ENCODE measurements at regions not wholly inside any gene's neighbourhood (a gene's known extent, or its start where the extent isn't known, plus 50 kb on each side); places are given as distances from the start of the nearest gene placed in this dataset.

DNA sequence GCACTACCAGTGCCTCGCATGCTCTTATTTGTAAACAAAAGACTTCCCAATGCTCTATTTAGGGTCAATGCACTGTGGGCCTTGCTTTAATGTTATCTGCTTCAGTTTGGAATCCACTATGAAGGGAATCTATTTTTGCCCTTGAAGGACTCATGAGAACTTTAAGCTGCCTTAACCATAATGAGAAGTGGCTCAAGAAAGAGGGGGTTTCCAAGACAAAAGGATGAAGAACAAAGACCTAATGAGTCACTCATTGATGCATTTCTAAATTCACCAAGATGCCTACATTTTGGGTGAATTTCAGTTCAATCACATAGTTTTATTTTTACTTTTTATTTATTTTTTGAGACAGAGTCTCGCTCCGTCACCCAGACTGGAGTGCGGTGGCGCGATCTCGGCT is 228.2 kb downstream of the LY86 start:
- DNase-seq (ENCODE audit: low spot score) = peak; percentile 71
- TF ChIP-seq, protein P1, sequence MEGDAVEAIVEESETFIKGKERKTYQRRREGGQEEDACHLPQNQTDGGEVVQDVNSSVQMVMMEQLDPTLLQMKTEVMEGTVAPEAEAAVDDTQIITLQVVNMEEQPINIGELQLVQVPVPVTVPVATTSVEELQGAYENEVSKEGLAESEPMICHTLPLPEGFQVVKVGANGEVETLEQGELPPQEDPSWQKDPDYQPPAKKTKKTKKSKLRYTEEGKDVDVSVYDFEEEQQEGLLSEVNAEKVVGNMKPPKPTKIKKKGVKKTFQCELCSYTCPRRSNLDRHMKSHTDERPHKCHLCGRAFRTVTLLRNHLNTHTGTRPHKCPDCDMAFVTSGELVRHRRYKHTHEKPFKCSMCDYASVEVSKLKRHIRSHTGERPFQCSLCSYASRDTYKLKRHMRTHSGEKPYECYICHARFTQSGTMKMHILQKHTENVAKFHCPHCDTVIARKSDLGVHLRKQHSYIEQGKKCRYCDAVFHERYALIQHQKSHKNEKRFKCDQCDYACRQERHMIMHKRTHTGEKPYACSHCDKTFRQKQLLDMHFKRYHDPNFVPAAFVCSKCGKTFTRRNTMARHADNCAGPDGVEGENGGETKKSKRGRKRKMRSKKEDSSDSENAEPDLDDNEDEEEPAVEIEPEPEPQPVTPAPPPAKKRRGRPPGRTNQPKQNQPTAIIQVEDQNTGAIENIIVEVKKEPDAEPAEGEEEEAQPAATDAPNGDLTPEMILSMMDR (IDR thresholded peaks at IDR 0.05; ENCODE audit: borderline replicate concordance, control extremely low read depth, extremely low read depth, insufficient read depth, missing control alignments) = no peak
- in situ Hi-C loops (cut with MboI; ENCODE audit: low sequenced_read_pairs, unreplicated experiment) = no loop called here

DNA sequence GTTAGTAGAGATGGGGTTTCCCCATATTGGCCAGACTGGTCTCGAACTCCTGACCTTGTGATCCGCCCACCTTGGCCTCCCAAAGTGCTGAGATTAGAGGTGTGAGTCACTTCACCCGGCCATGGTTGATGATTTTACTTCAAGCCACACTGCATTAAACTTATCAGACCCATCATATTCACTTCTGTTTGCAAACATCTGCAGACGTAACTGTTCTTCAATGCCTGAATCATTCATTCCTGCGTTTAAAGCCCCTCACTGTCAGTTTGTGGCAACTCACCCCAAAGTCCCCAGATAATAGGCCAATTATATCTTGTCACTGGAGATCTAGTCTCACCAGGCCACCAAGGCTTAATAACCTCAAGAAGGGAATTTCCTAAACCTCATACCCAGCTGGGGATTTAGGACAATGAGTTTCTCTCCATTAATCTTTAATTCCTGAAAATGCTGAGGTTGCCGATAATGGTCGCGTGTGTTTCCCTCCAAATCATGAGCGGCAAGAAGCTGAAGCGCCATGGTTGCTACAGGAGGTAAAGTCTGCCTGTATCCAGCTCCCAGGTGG is 229.6 kb downstream of the LY86 start:
- TF ChIP-seq, protein P1 (IDR thresholded peaks at IDR 0.05; ENCODE audit: borderline replicate concordance, control extremely low read depth, extremely low read depth, insufficient read depth, missing control alignments) = no peak
- DNase-seq (ENCODE audit: low spot score) = no peak
- in situ Hi-C loops (cut with MboI; ENCODE audit: low sequenced_read_pairs, unreplicated experiment) = no loop called here

DNA sequence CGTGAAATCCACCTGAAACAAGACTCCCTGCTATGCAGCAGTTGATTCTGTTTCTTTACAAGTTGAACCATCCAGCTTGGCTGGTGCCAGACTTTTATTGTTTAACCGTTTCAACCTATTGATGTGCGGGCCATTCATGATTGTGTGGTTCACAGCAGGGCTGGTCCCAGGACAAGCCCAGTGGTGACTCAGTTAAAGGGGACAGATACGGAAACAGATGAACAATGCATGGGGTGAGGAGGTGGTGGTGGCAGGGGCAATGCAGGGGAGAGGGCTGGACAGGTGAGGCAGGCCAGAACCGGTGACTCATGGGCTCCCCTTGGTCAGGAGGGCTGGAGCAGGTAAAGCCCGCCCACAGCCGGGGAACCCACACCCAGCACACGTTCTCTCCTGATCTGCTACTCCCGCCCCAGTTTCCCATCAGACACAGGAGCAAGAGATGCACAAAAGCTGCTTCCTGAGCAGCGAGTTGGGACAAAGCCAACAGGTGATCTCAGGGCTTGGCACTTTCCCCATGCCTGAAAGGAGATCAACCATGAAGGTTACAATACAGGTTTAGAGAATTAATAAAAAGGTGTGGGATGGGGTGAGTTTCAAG is 232.2 kb downstream of the LY86 start:
- TF ChIP-seq, protein P1 (IDR thresholded peaks at IDR 0.05; ENCODE audit: borderline replicate concordance, control extremely low read depth, extremely low read depth, insufficient read depth, missing control alignments) = no peak
- in situ Hi-C loops (cut with MboI; ENCODE audit: low sequenced_read_pairs, unreplicated experiment) = no loop called here
- no peak for DNase-seq (ENCODE audit: low spot score)

DNA sequence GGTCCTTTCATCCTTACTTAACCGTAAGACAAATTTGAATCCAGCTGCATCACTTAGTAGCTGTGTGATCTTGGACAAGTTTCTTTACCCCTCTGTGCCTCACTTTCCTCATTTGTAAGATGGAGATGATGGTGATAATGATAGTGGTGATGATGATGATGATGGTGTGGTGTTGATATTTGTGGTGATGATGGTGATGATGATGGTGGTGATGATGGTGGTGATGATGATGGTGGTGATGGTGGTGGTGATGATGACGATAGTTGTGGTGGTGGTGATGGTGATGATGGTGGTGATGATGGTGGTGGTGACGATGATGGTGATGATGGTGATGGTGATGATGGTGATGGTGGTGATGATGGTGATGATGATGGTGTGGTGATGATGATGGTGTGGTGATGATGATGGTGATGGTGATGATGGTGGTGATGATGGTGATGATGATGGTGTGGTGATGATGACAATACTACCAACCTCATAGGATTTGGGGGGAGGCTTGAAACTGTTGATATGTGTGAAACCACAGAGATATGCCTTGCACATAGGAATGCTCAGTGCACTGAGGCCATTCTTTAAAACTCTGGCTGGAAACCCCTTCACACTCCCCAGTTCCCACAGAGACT is 233.2 kb downstream of the LY86 start:
- in situ Hi-C loops (cut with MboI; ENCODE audit: low sequenced_read_pairs, unreplicated experiment) = no loop called here
- TF ChIP-seq, protein P1 (IDR thresholded peaks at IDR 0.05; ENCODE audit: borderline replicate concordance, control extremely low read depth, extremely low read depth, insufficient read depth, missing control alignments) = no peak
- no peak for DNase-seq (ENCODE audit: low spot score)

DNA sequence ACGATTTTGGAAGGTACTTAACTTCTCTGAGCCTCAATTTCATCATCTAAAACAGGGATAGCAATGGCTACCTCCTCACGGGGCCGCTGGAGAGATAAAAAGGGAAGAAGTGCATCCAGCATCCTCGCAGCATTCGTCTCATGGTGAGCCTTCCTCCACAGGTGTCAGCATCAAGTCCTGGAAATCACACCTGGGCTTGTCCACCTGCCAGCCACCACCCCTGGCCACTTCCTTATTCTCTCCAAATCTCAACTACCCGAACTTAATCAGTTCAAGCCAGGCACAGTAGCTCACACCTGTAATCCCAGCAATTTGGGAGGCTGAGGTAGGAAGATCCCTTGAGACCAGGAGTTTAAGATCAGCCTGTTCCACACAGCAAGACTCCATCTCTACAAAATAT is 234.5 kb downstream of the LY86 start:
- TF ChIP-seq, protein P1 (IDR thresholded peaks at IDR 0.05; ENCODE audit: borderline replicate concordance, control extremely low read depth, extremely low read depth, insufficient read depth, missing control alignments) = no peak
- no peak for DNase-seq (ENCODE audit: low spot score)
- in situ Hi-C loops (cut with MboI; ENCODE audit: low sequenced_read_pairs, unreplicated experiment) = no loop called here

DNA sequence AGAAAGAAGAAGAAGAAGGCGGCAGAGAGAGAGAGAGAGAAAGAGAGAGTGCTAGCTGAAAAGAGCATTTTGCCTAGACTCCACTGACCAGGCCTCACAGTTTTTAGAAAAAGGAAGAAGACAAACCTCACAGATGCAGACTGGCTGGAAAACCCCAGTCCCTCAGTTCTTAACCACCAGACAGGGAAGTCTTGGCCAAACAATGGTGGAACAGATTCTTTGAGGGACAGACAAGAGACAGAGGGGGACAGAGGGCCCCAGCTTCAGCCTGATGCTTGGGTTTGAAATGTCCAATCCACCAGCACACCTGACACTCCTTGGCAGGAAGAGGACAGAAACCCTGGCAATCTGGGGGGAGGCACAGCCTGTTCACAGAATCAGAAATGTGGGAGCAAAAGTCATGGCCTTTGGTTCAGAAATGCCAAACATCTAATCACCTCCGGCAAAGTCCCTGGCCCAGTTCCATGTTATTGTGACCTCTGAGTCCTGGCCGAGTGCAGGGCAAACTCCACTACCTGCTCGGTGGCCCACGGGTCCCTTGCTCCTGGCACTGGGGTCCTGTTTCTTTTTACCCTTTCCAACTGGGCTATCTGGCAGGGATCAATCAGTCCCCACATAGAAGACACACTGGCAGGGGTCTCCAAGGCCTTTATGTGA is 235.2 kb downstream of the LY86 start:
- TF ChIP-seq, protein P1 (IDR thresholded peaks at IDR 0.05; ENCODE audit: borderline replicate concordance, control extremely low read depth, extremely low read depth, insufficient read depth, missing control alignments) = no peak
- peak; percentile 65 for DNase-seq (ENCODE audit: low spot score)
- in situ Hi-C loops (cut with MboI; ENCODE audit: low sequenced_read_pairs, unreplicated experiment) = no loop called here

All from GM13976 (cell line).